COLO829 (cell line): ENCODE measurements at regions not wholly inside any gene's neighbourhood (a gene's known extent, or its start where the extent isn't known, plus 50 kb on each side); places are given as distances from the start of the nearest gene placed in this dataset.

Experiments used
- DNase-seq: peaks from one replicate; pipeline ENCODE4 v3.0.0; 2012; ENCODE audit warnings: low spot score

- peak; percentile 2 for DNase-seq
Observed at GRCh38 chr14:86712727-86713126, 1182.8 kb downstream of the FLRT2 start.

- no peak for DNase-seq
Observed at GRCh38 chr14:86712176-86712575, 1182.2 kb downstream of the FLRT2 start.

GRCh38 chr14:86708846-86709339, 1178.9 kb downstream of the FLRT2 start:
- no peak for DNase-seq

- DNase-seq: no peak
Observed at GRCh38 chr14:86707071-86707470, 1177.1 kb downstream of the FLRT2 start.

- no peak for DNase-seq
Observed at GRCh38 chr14:86683561-86683960, 1153.6 kb downstream of the FLRT2 start.

GRCh38 chr14:86675059-86675458, 1145.1 kb downstream of the FLRT2 start:
- DNase-seq: no peak

- DNase-seq: no peak
Observed at GRCh38 chr14:86673523-86673969, 1143.6 kb downstream of the FLRT2 start.

GRCh38 chr14:86672080-86672479, 1142.1 kb downstream of the FLRT2 start:
- DNase-seq: no peak

- no peak for DNase-seq
Observed at GRCh38 chr14:86665975-86666374, 1136.0 kb downstream of the FLRT2 start.

- no peak for DNase-seq
Observed at GRCh38 chr14:86662334-86662733, 1132.4 kb downstream of the FLRT2 start.

- DNase-seq: peak; percentile 64
Observed at GRCh38 chr14:86654558-86655184, 1124.7 kb downstream of the FLRT2 start.

- no peak for DNase-seq
Observed at GRCh38 chr14:86652526-86652925, 1122.6 kb downstream of the FLRT2 start.

- no peak for DNase-seq
Observed at GRCh38 chr14:86646696-86647690, 1117.0 kb downstream of the FLRT2 start.

GRCh38 chr14:86646125-86646524, 1116.2 kb downstream of the FLRT2 start:
- DNase-seq: no peak

- DNase-seq: no peak
Observed at GRCh38 chr14:86641310-86641709, 1111.4 kb downstream of the FLRT2 start.

GRCh38 chr14:86640288-86640687, 1110.3 kb downstream of the FLRT2 start:
- DNase-seq: no peak

GRCh38 chr14:86639666-86640065, 1109.7 kb downstream of the FLRT2 start:
- DNase-seq: no peak

GRCh38 chr14:86639146-86639545, 1109.2 kb downstream of the FLRT2 start:
- no peak for DNase-seq

- no peak for DNase-seq
Observed at GRCh38 chr14:86627080-86627479, 1097.1 kb downstream of the FLRT2 start.

- DNase-seq: no peak
Observed at GRCh38 chr14:86626530-86626929, 1096.6 kb downstream of the FLRT2 start.

GRCh38 chr14:86625637-86626036, 1095.7 kb downstream of the FLRT2 start:
- DNase-seq: no peak

GRCh38 chr14:86619726-86620125, 1089.8 kb downstream of the FLRT2 start:
- DNase-seq: no peak

GRCh38 chr14:86613786-86614185, 1083.8 kb downstream of the FLRT2 start:
- no peak for DNase-seq
